ENCODE measurements at regions not wholly inside any gene's neighbourhood (a gene's known extent, or its start where the extent isn't known, plus 50 kb on each side); places are given as distances from the start of the nearest gene placed in this dataset.

GRCh38 chr15:97087006-97087741, 756.7 kb downstream of the NR2F2 start:
- no peak for DNase-seq (ENCODE audit: low read depth in 2 of 2)

GRCh38 chr15:97091093-97091492, 760.6 kb downstream of the NR2F2 start:
- no peak for DNase-seq (ENCODE audit: low read depth in 2 of 2)

DNA sequence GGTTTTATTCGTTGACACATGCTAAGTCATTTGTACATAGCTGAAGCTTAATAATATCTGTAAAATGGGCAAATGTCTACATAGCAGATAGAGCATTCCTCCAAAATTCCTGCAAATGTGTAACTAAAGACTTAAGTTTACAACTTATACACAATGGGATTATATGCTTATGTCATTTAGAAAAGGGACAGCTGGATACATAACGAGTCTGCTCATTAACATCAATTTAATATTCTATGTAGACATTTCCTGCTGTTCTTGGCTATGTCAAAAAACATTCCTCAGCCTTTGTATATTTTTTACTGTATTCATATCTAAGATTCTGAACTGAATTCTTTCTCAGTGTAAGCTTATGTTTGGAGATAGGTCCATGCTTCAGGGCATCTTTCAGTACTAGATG, 762.2 kb downstream of the NR2F2 start:
- DNase-seq (ENCODE audit: low read depth in 2 of 2) = no peak

DNA sequence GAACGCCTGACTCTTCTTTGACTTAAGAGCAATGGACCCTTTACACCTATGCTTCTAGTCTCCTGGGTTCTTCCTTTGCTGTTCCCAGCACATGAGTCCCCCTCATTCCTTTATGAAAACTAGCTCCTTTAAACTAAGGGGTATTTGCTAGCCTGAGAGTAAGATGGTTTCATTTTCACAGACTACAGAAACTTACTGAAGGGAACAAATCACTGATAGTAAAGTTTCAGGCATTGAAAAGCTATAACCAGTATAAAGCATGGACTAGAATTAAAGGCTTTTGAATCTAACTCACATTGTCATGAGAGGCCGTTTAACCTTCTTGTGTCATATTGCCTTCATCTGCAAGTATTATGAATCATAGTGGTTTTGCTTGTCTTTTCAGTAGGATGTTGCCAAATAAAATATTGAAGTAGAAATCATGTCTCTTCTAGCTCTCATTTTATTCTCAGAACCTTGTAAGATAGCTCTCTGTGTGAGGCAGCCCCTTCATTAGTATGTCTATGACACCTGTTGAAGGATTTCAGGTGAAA, 765.9 kb downstream of the NR2F2 start:
- no peak for DNase-seq (ENCODE audit: low read depth in 2 of 2)

- DNase-seq (ENCODE audit: low read depth in 2 of 2) = no peak
Measured at GRCh38 chr15:97099040-97099439, 768.5 kb downstream of the NR2F2 start.

DNA sequence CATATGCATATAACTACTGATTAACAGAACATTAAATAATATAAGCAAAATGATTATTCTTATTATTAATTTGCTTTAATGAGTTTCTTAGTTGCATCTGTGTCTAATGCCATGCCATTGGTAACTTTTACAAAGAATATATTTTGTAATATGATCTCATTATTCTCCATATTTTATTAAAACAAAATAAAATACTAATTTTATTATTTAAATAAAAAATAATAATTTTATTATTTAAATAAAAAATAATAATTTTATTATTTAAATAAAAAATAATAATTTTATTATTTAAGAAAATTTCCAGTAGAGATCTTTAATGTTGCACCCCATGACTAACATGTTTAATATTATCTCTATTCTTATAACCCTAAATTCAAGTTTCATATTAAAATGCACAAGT, 771.1 kb downstream of the NR2F2 start:
- no peak for DNase-seq (ENCODE audit: low read depth in 2 of 2)

DNA sequence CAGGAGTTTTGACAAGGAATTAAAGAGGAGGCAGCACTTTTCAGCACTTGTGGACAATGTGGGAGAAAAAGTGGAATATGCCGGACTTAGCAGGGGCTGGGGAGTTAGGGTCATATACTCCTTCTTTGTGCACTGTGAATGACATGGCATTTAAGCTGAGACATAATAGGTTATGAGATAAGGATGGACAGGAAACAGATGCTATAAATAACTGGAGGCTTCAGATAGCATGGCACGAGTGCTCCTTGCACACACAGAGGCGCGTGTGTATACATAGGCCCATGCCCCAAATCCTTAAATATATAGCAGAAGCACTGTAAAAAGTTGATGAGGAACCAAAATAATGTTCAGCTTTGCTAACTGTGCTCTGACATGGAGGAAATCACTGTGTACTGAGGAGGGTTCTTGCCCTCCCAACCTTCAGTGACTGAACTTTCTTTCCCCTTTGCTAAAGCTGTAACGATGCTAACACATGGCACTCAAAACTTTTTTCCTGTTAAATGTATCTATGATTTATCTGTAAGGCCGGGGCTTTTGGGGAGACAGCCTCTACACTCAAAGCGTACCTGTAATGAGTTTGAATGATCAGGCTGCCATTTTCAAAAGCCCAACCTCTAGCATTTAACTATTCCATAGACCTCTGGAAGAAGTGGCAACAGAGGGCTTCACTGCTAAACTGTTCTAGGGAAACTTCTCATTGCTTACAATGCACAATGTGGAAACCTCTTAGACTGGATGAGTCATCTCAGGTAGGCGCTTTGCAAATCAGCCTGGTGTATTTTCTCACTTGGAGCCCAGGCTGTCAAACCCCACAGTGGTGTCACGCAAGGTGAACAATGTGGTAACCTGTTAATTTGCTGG, 784.6 kb downstream of the NR2F2 start:
- DNase-seq (ENCODE audit: low read depth in 2 of 2) = no peak

- DNase-seq (ENCODE audit: low read depth in 2 of 2) = no peak
Measured at GRCh38 chr15:97115761-97116070, 785.2 kb downstream of the NR2F2 start.

- no peak for DNase-seq (ENCODE audit: low read depth in 2 of 2)
Measured at GRCh38 chr15:97124790-97125189, 794.3 kb downstream of the NR2F2 start.

GRCh38 chr15:97126553-97127233, 796.2 kb downstream of the NR2F2 start:
- DNase-seq (ENCODE audit: low read depth in 2 of 2) = no peak

- no peak for DNase-seq (ENCODE audit: low read depth in 2 of 2)
Measured at GRCh38 chr15:97129674-97130073, 799.2 kb downstream of the NR2F2 start.

DNA sequence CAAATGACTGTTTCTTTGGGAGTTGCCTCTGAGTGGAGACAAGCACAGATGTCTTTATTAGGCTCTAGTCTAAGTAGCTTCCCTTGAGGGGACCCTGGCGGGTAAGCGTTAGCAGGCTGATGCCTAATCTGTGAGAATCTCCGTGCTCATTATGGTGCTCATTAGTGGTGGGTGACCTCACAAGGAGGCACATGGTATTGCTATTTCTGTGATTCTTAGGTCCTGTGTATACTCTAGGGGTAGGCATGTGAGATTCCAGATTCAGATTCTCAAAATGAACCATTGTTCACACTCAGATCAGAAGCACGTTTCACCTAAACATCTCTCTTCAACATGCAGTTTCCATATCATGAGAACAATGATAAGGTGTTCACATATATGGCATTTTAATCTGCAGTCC, 809.7 kb downstream of the NR2F2 start:
- DNase-seq (ENCODE audit: low read depth in 2 of 2) = no peak

DNA sequence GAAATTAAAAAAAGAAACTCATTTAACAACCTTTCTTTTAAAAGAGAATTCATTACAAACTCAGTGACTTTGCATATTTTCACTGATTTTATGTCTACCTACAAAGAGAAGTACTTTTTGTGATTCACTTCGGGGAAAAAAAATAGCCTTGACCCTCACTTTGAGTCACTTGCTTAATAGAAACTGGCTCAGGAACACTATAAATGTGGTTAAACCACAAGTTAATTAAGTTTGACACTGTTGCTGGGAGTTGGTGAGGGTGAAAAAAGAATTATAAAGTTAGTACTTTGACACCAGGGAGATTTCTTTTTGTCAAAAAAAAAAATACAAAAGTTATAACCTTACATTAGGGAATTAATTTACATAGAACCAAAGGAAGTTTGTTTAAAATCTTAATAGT, 810.9 kb downstream of the NR2F2 start:
- DNase-seq (ENCODE audit: low read depth in 2 of 2) = no peak

DNA sequence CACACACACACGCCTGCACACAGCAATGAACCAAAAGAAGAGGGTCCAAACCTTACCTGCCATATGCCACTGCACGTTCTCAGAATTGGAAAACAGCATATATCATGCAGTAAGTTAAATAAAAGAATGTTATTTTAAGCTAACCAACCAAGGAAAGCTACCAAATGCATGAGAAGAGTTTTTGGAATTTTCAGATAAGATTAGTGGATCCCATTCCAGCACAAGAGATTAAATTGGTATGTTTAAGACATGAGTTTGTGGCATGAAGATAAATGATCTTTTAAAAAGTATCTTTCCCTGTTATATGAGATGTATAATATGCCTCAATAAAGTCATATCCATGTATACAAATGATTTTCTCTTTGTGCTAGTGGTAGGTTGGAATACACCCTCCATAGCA, 811.4 kb downstream of the NR2F2 start:
- no peak for DNase-seq (ENCODE audit: low read depth in 2 of 2)

DNA sequence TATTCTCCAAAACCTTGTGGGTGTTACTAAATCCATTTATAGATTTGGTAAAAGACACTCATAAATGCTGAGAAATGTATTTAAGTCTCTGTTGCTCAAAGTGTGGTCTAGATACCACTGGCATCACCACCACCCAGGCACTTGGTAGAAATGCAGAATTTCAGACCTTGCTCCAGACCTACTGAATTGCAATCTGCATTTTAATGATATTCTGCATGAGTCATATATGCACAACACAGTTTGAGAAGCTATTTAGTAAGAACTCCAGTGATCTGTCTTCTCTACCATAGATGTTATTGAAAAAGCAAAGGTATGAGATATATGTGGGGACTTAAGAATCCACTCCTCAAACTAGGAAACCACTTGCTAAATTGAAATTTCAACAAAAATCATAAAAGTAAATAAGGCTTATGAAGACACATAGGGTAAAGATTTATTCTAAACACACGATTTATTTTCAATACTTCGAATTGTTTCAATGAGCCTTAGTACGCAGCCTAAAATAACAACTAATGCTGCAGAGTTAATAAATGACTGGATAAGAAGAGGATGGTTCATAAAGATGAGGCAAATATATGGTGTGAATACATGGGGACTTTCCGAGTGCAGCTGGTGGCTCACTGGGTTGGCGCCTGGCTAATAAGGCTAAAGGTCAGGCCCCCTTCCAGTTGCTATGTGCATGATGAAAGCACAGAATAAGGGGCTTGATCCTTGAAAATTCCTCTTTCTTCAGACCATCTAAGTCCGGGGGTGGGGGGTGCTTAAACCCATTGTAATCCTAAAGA, 813.3 kb downstream of the NR2F2 start:
- no peak for DNase-seq (ENCODE audit: low read depth in 2 of 2)

DNA sequence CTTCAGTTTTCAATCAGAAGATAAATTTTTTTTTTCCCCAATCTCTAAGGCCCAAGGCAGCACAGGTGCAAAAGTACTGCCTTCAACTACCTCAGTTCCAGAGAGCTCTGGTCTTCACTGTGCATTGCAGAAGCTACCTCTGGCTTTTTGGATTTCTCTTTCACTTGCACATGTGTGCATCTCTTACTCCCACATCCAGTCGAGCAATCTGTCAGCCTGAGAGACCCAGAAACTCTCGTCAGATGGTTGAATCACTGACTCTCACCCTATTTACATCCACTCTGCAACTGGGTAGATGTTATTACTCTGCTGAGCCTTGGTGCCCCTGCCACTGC, 813.8 kb downstream of the NR2F2 start:
- DNase-seq (ENCODE audit: low read depth in 2 of 2) = no peak

GRCh38 chr15:97146929-97147870, 813.3 kb upstream of the ARRDC4 start:
- no peak for DNase-seq (ENCODE audit: low read depth in 2 of 2)

- DNase-seq (ENCODE audit: low read depth in 2 of 2) = no peak
Measured at GRCh38 chr15:97153356-97153965, 807.0 kb upstream of the ARRDC4 start.

GRCh38 chr15:97156739-97157265, 803.7 kb upstream of the ARRDC4 start:
- no peak for DNase-seq (ENCODE audit: low read depth in 2 of 2)

All from stimulated activated CD8-positive, alpha-beta memory T cell treated with anti-CD3 and anti-CD28 coated beads, Interleukin-2, amount 100 ng/mL, for 48 hours (primary cell).